IPS DF 6.9 (cell line): ENCODE measurements at regions not wholly inside any gene's neighbourhood (a gene's known extent, or its start where the extent isn't known, plus 50 kb on each side); places are given as distances from the start of the nearest gene placed in this dataset.

ENCODE experiments used
- DNase-seq: peaks from one replicate; pipeline ENCODE4 v3.0.0-alpha.2; 2013; ENCODE audit warnings: low read depth, low spot score
- H3K27ac ChIP-seq: one replicate; pipeline ENCODE4 v1.5.1; 2013; ENCODE audit warnings: low read length, control low read depth
- H3K27me3 ChIP-seq: 2 replicates; pipeline ENCODE4 v1.6.1; 2013; ENCODE audit warnings: mild to moderate bottlenecking, low read length; ENCODE audit not compliant: control insufficient read depth, insufficient read depth
- H3K36me3 ChIP-seq: 2 replicates; pipeline ENCODE4 v1.6.1; 2013; ENCODE audit warnings: low read length; ENCODE audit not compliant: control insufficient read depth, insufficient read depth
- H3K4me1 ChIP-seq: 2 replicates; pipeline ENCODE4 v1.6.1; 2013; ENCODE audit warnings: low read length; ENCODE audit not compliant: control insufficient read depth, insufficient read depth
- H3K4me3 ChIP-seq: 2 replicates; pipeline ENCODE4 v1.5.1; 2013; ENCODE audit warnings: mild to moderate bottlenecking, low read length
- H3K9me3 ChIP-seq: 2 replicates; pipeline ENCODE4 v1.6.1; 2013; ENCODE audit warnings: low read length, inconsistent platforms; ENCODE audit not compliant: control insufficient read depth, insufficient read depth
- WGBS: extraction: QIAGEN DNeasy Blood & Tissue Kit; methylation state at CpG from one replicate; pipeline ENCODE4 v1.1.7; 2013; ENCODE audit warnings: mixed read lengths, missing lambda C conversion rate; ENCODE audit not compliant: insufficient read length, insufficient coverage; 5-methylcytosine and 5-hydroxymethylcytosine counted together

GRCh38 chr4:53932796-53933610 is 131.4 kb downstream of the CHIC2 start:
- no CpG with 5 or more reads among the region's 7 CpGs for WGBS
- no peak for DNase-seq

GRCh38 chr4:53931461-53931961 is 132.9 kb downstream of the CHIC2 start:
- WGBS, result no CpG with 5 or more reads among the region's 4 CpGs
- Histone ChIP-seq H3K4me1 (0 out of 2 replicates have a peak, but pooled peaks cover 1% of the 10 kb centered on the region), H3K27ac (no peak overlapping the region), H3K27me3 (no peaks in the 10 kb centered on the region), H3K4me3 (no peak overlapping the region), H3K36me3 (no peaks in the 10 kb centered on the region), H3K9me3 (no peaks in the 10 kb centered on the region)
- no peak for DNase-seq

More at GRCh38 chr4:53932796-53933610, 131.4 kb downstream of the CHIC2 start:
- no peaks in the 10 kb centered on the region for H3K27me3 ChIP-seq
- H3K4me1 ChIP-seq, result 0 out of 2 replicates have a peak, but pooled peaks cover 1% of the 10 kb centered on the region
- H3K27ac ChIP-seq, result no peak overlapping the region
- no peak overlapping the region for H3K4me3 ChIP-seq
- no peaks in the 10 kb centered on the region for H3K9me3 ChIP-seq
- H3K36me3 ChIP-seq, result no peaks in the 10 kb centered on the region

- no peak overlapping the region for H3K27ac ChIP-seq
- no CpG with 5 or more reads among the region's 8 CpGs for WGBS
- no peaks in the 10 kb centered on the region for H3K9me3 ChIP-seq
- peak; percentile 72 for DNase-seq
- no peaks in the 10 kb centered on the region for H3K36me3 ChIP-seq
- no peaks in the 10 kb centered on the region for H3K27me3 ChIP-seq
- no peak overlapping the region for H3K4me3 ChIP-seq
- 0 out of 2 replicates have a peak, but pooled peaks cover 1% of the 10 kb centered on the region for H3K4me1 ChIP-seq
Observed at GRCh38 chr4:53929955-53930798, 134.2 kb downstream of the CHIC2 start.

GRCh38 chr4:53929311-53929710 is 135.1 kb downstream of the CHIC2 start:
- Histone ChIP-seq H3K27ac (no peak overlapping the region), H3K9me3 (no peaks in the 10 kb centered on the region), H3K4me1 (peaks cover 3% of the 10 kb centered on the region; the same call in 1 of the 2 replicates), H3K27me3 (no peaks in the 10 kb centered on the region), H3K36me3 (no peaks in the 10 kb centered on the region), H3K4me3 (no peak overlapping the region)
- no peak for DNase-seq
- no CpG with 5 or more reads among the region's 4 CpGs for WGBS

- Histone ChIP-seq H3K9me3 (no peaks in the 10 kb centered on the region), H3K36me3 (no peaks in the 10 kb centered on the region), H3K4me1 (peaks cover 3% of the 10 kb centered on the region; the same call in 1 of the 2 replicates), H3K4me3 (no peak overlapping the region), H3K27me3 (no peaks in the 10 kb centered on the region), H3K27ac (no peak overlapping the region)
- no peak for DNase-seq
Observed at GRCh38 chr4:53928825-53929224, 135.6 kb downstream of the CHIC2 start.

GRCh38 chr4:53925050-53925605 is 139.3 kb downstream of the CHIC2 start:
- no peak overlapping the region for H3K27ac ChIP-seq
- H3K4me1 ChIP-seq, result peaks cover 3% of the 10 kb centered on the region; the same call in 1 of the 2 replicates
- no peaks in the 10 kb centered on the region for H3K36me3 ChIP-seq
- no CpG with 5 or more reads among the region's 2 CpGs for WGBS
- H3K27me3 ChIP-seq, result no peaks in the 10 kb centered on the region
- no peaks in the 10 kb centered on the region for H3K9me3 ChIP-seq
- no peak overlapping the region for H3K4me3 ChIP-seq
- DNase-seq, result no peak

- Histone ChIP-seq H3K36me3 (no peaks in the 10 kb centered on the region), H3K9me3 (no peaks in the 10 kb centered on the region), H3K27me3 (no peaks in the 10 kb centered on the region), H3K4me1 (peaks cover 2% of the 10 kb centered on the region; the same call in 1 of the 2 replicates), H3K4me3 (no peak overlapping the region), H3K27ac (no peak overlapping the region)
- WGBS, result no CpG with 5 or more reads among the region's 7 CpGs
- DNase-seq, result no peak
Observed at GRCh38 chr4:53924333-53925049, 139.9 kb downstream of the CHIC2 start.

GRCh38 chr4:53923921-53924320 is 140.5 kb downstream of the CHIC2 start:
- Histone ChIP-seq H3K27ac (no peak overlapping the region), H3K9me3 (no peaks in the 10 kb centered on the region), H3K4me1 (peaks cover 2% of the 10 kb centered on the region; the same call in 1 of the 2 replicates), H3K36me3 (no peaks in the 10 kb centered on the region), H3K4me3 (no peak overlapping the region), H3K27me3 (no peaks in the 10 kb centered on the region)
- no CpG with 5 or more reads among the region's 5 CpGs for WGBS
- no peak for DNase-seq

- Histone ChIP-seq H3K27ac (no peak overlapping the region), H3K4me1 (peaks cover 2% of the 10 kb centered on the region; the same call in 1 of the 2 replicates)
Observed at GRCh38 chr4:53921856-53922255, 142.5 kb downstream of the CHIC2 start.

GRCh38 chr4:53920883-53921282 is 143.5 kb downstream of the CHIC2 start:
- 100% methylated on average over 1 of the region's 4 CpGs for WGBS
- Histone ChIP-seq H3K36me3 (no peaks in the 10 kb centered on the region), H3K9me3 (no peaks in the 10 kb centered on the region), H3K27ac (no peak overlapping the region), H3K27me3 (no peaks in the 10 kb centered on the region), H3K4me3 (no peak overlapping the region), H3K4me1 (peaks cover 2% of the 10 kb centered on the region; the same call in 1 of the 2 replicates)
- no peak for DNase-seq

More at GRCh38 chr4:53921856-53922255, 142.5 kb downstream of the CHIC2 start:
- Histone ChIP-seq H3K36me3 (no peaks in the 10 kb centered on the region), H3K9me3 (no peaks in the 10 kb centered on the region), H3K27me3 (no peaks in the 10 kb centered on the region), H3K4me3 (no peak overlapping the region)
- DNase-seq, result no peak
